Coronary artery (tissue), 2 donors: ENCODE measurements at regions not wholly inside any gene's neighbourhood (a gene's known extent, or its start where the extent isn't known, plus 50 kb on each side); places are given as distances from the start of the nearest gene placed in this dataset.

ENCODE experiments used
- DNase-seq: peaks from one replicate; pipeline ENCODE4 v3.0.0-alpha.2; 2017; ENCODE audit warnings: low spot score
- H3K27ac ChIP-seq, 2 donors: fragments of 200-600 bp; sonication (generic); one replicate each; pipeline ENCODE4 v1.5.1; 2016 to 2019
- H3K4me3 ChIP-seq: fragments of 200-600 bp; sonication (generic); 2 replicates; pipeline ENCODE4 v1.5.1; 2016; ENCODE audit warnings: mild to moderate bottlenecking, moderate library complexity
- CTCF ChIP-seq: fragments of 200-600 bp; sonication (generic); IDR thresholded peaks from one replicate; pipeline ENCODE4 v1.5.1; 2019; ENCODE audit warnings: antibody characterized with exemption

- DNase-seq: no peak
- Histone ChIP-seq H3K4me3 (no peak overlapping the region), H3K27ac (no peak overlapping the region)
- no peak for TF ChIP-seq CTCF
Observed at GRCh38 chr10:44607116-44607515, 222.2 kb upstream of the CXCL12 start.

- no peak for DNase-seq
- Histone ChIP-seq H3K27ac (no peak overlapping the region), H3K4me3 (no peak overlapping the region)
- TF ChIP-seq CTCF: no peak
Observed at GRCh38 chr10:44618910-44619309, 234.0 kb upstream of the CXCL12 start.

DNA sequence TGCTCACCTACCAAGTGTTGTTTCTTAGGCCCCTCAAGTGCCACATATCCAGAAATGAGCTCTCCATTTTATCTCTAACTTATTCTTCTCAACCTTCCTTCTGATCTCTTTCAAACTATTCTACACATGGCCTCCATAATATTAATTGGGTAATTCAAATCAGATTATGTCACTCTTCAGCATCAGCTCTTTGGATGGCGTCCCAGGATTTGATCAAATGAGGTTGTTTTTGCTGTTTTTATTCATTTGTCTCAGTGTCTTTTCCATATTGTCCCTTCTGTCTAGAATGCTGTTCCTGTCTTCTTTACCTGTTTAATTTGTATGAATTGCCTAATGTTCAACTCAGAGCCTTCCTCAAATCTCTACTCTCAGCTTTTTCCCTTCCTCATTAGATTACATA is 234.6 kb upstream of the CXCL12 start:
- Histone ChIP-seq H3K4me3 (no peak overlapping the region), H3K27ac (no peak overlapping the region)
- TF ChIP-seq CTCF: no peak
- no peak for DNase-seq

DNA sequence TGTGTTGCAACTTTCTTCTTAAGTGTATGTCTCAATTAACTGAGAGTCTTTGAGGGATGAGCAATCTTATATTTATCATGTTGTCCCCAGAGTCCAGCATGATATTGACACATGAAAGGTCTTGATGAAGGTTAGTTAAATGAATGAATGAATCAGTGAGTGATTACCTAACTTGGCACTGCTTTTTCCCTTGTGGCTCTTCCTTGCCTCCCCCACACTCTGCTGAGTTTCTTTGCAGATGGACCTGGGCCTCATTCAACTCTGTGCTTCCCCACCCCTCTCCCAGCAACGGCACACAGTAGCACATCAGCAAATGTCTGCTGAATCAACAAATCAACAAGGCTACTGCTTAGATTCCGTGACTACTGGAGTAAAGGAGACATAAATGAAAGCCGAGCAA is 235.1 kb upstream of the CXCL12 start:
- DNase-seq: no peak
- Histone ChIP-seq H3K4me3 (no peak overlapping the region), H3K27ac (no peak overlapping the region)
- TF ChIP-seq CTCF: no peak

- no peak overlapping the region for H3K4me3 ChIP-seq
- no peak for DNase-seq
- no peak for TF ChIP-seq CTCF
- H3K27ac ChIP-seq: no peak overlapping the region
Observed at GRCh38 chr10:44627591-44628354, 242.9 kb upstream of the CXCL12 start.

DNA sequence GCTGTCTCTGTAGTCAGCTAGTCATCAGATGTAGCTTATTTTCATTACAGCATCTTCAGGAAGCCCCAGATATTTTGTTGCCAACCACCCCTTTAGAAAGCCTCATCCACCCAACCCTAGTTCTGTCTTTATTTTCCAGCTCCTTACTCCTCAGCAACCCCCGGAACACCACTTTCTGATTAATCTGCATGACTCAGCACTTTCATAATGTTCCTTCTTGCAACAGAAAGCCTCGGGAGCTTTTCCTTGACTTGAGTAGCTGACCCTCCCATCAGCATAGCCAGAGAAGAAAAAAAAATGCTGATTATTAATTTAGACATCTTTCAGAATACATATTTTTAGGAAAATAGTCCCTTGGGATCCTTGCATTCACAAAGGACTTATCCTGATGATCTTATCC is 244.0 kb upstream of the CXCL12 start:
- DNase-seq: no peak
- no peak for TF ChIP-seq CTCF
- no peak overlapping the region for H3K27ac ChIP-seq
- no peak overlapping the region for H3K4me3 ChIP-seq

DNA sequence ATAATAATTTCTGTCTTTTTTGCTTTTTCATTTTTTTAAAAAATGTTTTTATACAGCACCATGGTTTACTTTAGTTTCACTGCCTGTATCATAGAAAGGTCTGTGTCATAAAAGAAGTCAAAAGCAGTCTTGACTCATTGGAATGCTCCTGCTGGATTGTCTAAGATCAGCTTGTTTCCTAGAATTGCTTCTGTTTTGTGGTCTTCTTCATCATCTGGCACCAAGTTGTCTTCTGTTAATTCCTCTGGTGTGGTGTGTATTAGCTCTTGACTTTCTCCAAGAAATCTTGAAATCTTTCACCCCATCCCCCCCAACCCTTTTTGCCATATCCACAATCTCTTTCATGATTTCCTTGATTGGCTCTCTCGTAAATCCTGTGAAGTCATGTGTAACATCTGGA is 250.3 kb upstream of the CXCL12 start:
- H3K4me3 ChIP-seq: no peak overlapping the region
- no peak overlapping the region for H3K27ac ChIP-seq
- no peak for DNase-seq
- no peak for TF ChIP-seq CTCF
